Hepatic stellate cell (primary cell): ENCODE measurements at regions not wholly inside any gene's neighbourhood (a gene's known extent, or its start where the extent isn't known, plus 50 kb on each side); places are given as distances from the start of the nearest gene placed in this dataset.

Source experiments
- DNase-seq: peaks from one replicate; pipeline ENCODE4 v3.0.0; 2011; ENCODE audit warnings: low spot score

- DNase-seq, result no peak
These were observed 707.2 kb upstream of the LRFN5 start for GRCh38 chr14:40899435-40899834.

GRCh38 chr14:40894846-40895245 lies 711.8 kb upstream of the LRFN5 start:
- DNase-seq, result no peak

GRCh38 chr14:40889126-40889525 lies 717.5 kb upstream of the LRFN5 start:
- no peak for DNase-seq

GRCh38 chr14:40887912-40888311 lies 718.8 kb upstream of the LRFN5 start:
- DNase-seq, result no peak

GRCh38 chr14:40870252-40870651 lies 736.4 kb upstream of the LRFN5 start:
- no peak for DNase-seq

- no peak for DNase-seq
These were observed 747.6 kb upstream of the LRFN5 start for GRCh38 chr14:40859055-40859454.

GRCh38 chr14:40855343-40855742 lies 751.3 kb upstream of the LRFN5 start:
- no peak for DNase-seq

- no peak for DNase-seq
These were observed 756.5 kb upstream of the LRFN5 start for GRCh38 chr14:40850191-40850590.

- no peak for DNase-seq
These were observed 759.2 kb upstream of the LRFN5 start for GRCh38 chr14:40847480-40847879.

GRCh38 chr14:40842816-40843215 lies 763.9 kb upstream of the LRFN5 start:
- DNase-seq, result no peak

- no peak for DNase-seq
These were observed 764.8 kb upstream of the LRFN5 start for GRCh38 chr14:40841886-40842285.

- no peak for DNase-seq
These were observed 768.1 kb upstream of the LRFN5 start for GRCh38 chr14:40838601-40839000.

- no peak for DNase-seq
These were observed 800.2 kb upstream of the LRFN5 start for GRCh38 chr14:40806471-40806870.

GRCh38 chr14:40796168-40796567 lies 810.5 kb upstream of the LRFN5 start:
- no peak for DNase-seq

GRCh38 chr14:40784860-40785259 lies 821.8 kb upstream of the LRFN5 start:
- no peak for DNase-seq

GRCh38 chr14:40762685-40763084 lies 844.0 kb upstream of the LRFN5 start:
- DNase-seq, result no peak

- no peak for DNase-seq
These were observed 844.5 kb upstream of the LRFN5 start for GRCh38 chr14:40762177-40762576.

- DNase-seq, result no peak
These were observed 846.0 kb upstream of the LRFN5 start for GRCh38 chr14:40760704-40761103.

GRCh38 chr14:40758076-40758475 lies 848.6 kb upstream of the LRFN5 start:
- no peak for DNase-seq

GRCh38 chr14:40757376-40757950 lies 849.2 kb upstream of the LRFN5 start:
- no peak for DNase-seq

- no peak for DNase-seq
These were observed 873.5 kb upstream of the LRFN5 start for GRCh38 chr14:40733206-40733605.

- no peak for DNase-seq
These were observed 879.6 kb upstream of the LRFN5 start for GRCh38 chr14:40727107-40727506.

GRCh38 chr14:40713387-40713786 lies 893.3 kb upstream of the LRFN5 start:
- no peak for DNase-seq

GRCh38 chr14:40697231-40697630 lies 909.4 kb upstream of the LRFN5 start:
- DNase-seq, result no peak

GRCh38 chr14:40694023-40694422 lies 912.7 kb upstream of the LRFN5 start:
- DNase-seq, result no peak
